ENCODE measurements at regions not wholly inside any gene's neighbourhood (a gene's known extent, or its start where the extent isn't known, plus 50 kb on each side); places are given as distances from the start of the nearest gene placed in this dataset.
"Not testable (repeated sequence)": the region's sequence is repeated elsewhere in the genome, so short reads cannot be mapped to it uniquely, and the experiment has no call there.

DNA sequence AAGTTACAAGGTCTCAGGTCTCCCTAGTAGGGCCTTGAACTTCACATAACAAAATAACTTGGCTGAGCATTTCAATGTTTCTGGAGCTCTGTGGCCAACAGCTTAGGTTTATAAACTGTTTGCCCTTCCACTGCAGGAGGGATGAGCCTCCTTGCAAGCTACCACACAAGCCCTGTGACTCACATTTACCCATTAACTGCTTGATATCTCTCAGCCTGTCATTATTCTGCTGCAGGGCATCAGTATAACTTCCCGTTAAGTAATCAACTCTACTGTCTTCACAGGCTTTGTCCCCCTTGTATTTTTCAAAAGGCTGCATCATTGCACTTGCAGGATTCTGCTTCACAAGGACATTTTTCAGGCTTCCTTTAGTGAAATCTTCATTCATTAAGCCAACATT is 151.7 kb upstream of the CXCL13 start:
- no peak overlapping the region for H3K4me3 ChIP-seq (replicated peaks; ENCODE audit: insufficient read depth, low read length)
- no peak for DNase-seq (ENCODE audit: low read depth in 1 of 2, low spot score in 1 of 2)
- TF ChIP-seq POLR2AphosphoS5 (IDR thresholded peaks at IDR 0.05; ENCODE audit: low read depth) (no peak), GABPA (IDR thresholded peaks at IDR 0.05; ENCODE audit: low read depth) (no peak)
- TF ChIP-seq, protein P1, sequence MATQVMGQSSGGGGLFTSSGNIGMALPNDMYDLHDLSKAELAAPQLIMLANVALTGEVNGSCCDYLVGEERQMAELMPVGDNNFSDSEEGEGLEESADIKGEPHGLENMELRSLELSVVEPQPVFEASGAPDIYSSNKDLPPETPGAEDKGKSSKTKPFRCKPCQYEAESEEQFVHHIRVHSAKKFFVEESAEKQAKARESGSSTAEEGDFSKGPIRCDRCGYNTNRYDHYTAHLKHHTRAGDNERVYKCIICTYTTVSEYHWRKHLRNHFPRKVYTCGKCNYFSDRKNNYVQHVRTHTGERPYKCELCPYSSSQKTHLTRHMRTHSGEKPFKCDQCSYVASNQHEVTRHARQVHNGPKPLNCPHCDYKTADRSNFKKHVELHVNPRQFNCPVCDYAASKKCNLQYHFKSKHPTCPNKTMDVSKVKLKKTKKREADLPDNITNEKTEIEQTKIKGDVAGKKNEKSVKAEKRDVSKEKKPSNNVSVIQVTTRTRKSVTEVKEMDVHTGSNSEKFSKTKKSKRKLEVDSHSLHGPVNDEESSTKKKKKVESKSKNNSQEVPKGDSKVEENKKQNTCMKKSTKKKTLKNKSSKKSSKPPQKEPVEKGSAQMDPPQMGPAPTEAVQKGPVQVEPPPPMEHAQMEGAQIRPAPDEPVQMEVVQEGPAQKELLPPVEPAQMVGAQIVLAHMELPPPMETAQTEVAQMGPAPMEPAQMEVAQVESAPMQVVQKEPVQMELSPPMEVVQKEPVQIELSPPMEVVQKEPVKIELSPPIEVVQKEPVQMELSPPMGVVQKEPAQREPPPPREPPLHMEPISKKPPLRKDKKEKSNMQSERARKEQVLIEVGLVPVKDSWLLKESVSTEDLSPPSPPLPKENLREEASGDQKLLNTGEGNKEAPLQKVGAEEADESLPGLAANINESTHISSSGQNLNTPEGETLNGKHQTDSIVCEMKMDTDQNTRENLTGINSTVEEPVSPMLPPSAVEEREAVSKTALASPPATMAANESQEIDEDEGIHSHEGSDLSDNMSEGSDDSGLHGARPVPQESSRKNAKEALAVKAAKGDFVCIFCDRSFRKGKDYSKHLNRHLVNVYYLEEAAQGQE (IDR thresholded peaks at IDR 0.05; ENCODE audit: insufficient replicate concordance, low read depth): no peak
- TF ChIP-seq, protein P2, sequence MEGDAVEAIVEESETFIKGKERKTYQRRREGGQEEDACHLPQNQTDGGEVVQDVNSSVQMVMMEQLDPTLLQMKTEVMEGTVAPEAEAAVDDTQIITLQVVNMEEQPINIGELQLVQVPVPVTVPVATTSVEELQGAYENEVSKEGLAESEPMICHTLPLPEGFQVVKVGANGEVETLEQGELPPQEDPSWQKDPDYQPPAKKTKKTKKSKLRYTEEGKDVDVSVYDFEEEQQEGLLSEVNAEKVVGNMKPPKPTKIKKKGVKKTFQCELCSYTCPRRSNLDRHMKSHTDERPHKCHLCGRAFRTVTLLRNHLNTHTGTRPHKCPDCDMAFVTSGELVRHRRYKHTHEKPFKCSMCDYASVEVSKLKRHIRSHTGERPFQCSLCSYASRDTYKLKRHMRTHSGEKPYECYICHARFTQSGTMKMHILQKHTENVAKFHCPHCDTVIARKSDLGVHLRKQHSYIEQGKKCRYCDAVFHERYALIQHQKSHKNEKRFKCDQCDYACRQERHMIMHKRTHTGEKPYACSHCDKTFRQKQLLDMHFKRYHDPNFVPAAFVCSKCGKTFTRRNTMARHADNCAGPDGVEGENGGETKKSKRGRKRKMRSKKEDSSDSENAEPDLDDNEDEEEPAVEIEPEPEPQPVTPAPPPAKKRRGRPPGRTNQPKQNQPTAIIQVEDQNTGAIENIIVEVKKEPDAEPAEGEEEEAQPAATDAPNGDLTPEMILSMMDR (IDR thresholded peaks at IDR 0.05; ENCODE audit: insufficient read depth, low read length): no peak
- no peak overlapping the region for H3K27ac ChIP-seq (replicated peaks)
- H3K27me3 ChIP-seq (ENCODE audit: insufficient read depth, poor library complexity, severe bottlenecking): no peaks in the 10 kb centered on the region

DNA sequence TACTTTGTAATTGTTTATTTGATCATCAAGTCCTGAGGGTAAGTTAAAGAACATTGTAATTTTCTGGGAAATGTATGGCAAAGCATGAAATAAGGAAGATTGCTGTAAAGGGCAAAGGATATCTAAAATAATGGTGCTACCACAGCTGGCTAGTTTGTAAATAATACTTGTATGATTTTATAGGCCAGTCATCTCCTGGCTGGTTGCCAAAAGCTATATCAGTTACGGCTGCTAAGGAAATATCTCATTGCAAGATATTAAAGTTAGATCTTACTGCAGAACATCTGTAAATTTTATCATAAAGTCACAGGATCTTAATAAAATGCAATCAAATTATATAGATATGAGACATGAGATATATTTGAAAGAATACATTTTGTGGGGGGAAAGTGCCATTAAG is 150.8 kb upstream of the CXCL13 start:
- Histone ChIP-seq H3K27me3 (ENCODE audit: insufficient read depth, poor library complexity, severe bottlenecking) (no peaks in the 10 kb centered on the region), H3K4me3 (replicated peaks; ENCODE audit: insufficient read depth, low read length) (no peak overlapping the region), H3K27ac (replicated peaks) (no peak overlapping the region)
- TF ChIP-seq, protein P1 (IDR thresholded peaks at IDR 0.05; ENCODE audit: insufficient replicate concordance, low read depth): no peak
- TF ChIP-seq, protein P2 (IDR thresholded peaks at IDR 0.05; ENCODE audit: insufficient read depth, low read length): no peak
- TF ChIP-seq SPI1 (IDR thresholded peaks at IDR 0.05; ENCODE audit: borderline replicate concordance, low read depth) (no peak), POLR2AphosphoS5 (IDR thresholded peaks at IDR 0.05; ENCODE audit: low read depth) (no peak), GABPA (IDR thresholded peaks at IDR 0.05; ENCODE audit: low read depth) (no peak)
- no peak for DNase-seq (ENCODE audit: low read depth in 1 of 2, low spot score in 1 of 2)

DNA sequence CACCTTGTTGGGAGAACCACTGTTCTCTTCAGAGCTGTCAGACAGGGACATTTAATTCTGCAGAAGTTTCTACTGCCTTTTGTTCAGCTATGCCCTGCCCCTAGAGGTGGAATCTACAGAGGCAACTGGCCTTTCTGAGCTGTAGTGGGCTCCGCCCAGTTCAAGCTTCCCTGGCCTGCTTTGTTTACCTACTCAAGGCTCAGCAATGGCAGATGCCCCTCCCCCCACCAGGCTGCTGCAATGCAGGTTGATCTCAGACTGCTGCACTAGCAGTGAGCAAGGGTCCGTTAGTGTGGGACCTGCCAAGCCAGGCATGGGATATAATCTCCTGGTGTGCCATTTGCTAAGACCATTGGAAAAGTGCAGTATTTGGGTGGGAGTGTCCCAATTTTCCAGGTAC is 141.5 kb upstream of the CXCL13 start:
- not testable (repeated sequence) for H3K27me3 ChIP-seq (ENCODE audit: insufficient read depth, poor library complexity, severe bottlenecking); H3K27ac ChIP-seq (replicated peaks); H3K4me3 ChIP-seq (replicated peaks; ENCODE audit: insufficient read depth, low read length); DNase-seq (ENCODE audit: low read depth in 1 of 2, low spot score in 1 of 2)

DNA sequence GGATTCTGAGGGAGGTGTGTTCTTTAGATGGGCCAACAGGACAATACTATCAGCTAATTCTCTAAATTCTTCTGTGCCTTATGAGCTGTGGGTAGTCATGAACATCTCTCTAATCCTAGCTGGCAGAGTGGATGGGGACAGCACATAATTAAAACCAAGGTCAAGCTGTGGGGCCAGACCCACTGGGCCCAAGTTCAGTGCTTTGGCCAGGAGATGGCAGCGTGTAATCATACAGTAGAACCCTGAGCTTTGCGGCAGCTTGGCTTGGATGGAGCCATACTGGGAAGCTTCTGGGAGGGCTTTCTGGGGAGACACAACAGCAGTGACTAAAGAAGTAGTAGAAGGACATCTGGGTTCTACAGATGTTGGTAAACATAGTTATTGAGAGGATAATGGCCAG is 140.3 kb upstream of the CXCL13 start:
- TF ChIP-seq POLR2AphosphoS5 (IDR thresholded peaks at IDR 0.05; ENCODE audit: low read depth) (no peak), GABPA (IDR thresholded peaks at IDR 0.05; ENCODE audit: low read depth) (no peak), SPI1 (IDR thresholded peaks at IDR 0.05; ENCODE audit: borderline replicate concordance, low read depth) (no peak)
- TF ChIP-seq, protein P2 (IDR thresholded peaks at IDR 0.05; ENCODE audit: insufficient read depth, low read length): no peak
- TF ChIP-seq, protein P1 (IDR thresholded peaks at IDR 0.05; ENCODE audit: insufficient replicate concordance, low read depth): no peak
- Histone ChIP-seq H3K4me3 (replicated peaks; ENCODE audit: insufficient read depth, low read length) (no peak overlapping the region), H3K27ac (replicated peaks) (no peak overlapping the region), H3K27me3 (ENCODE audit: insufficient read depth, poor library complexity, severe bottlenecking) (no peaks in the 10 kb centered on the region)
- no peak for DNase-seq (ENCODE audit: low read depth in 1 of 2, low spot score in 1 of 2)
